Loucy (cell line): ENCODE measurements at regions not wholly inside any gene's neighbourhood (a gene's known extent, or its start where the extent isn't known, plus 50 kb on each side); places are given as distances from the start of the nearest gene placed in this dataset.

ENCODE experiments used
- H2AFZ ChIP-seq: fragments of 200-600 bp; sonication (generic); 2 replicates; pipeline ENCODE4 v1.6.0; 2016; ENCODE audit warnings: antibody characterized with exemption, mild to moderate bottlenecking, low read length, moderate library complexity
- H3F3A ChIP-seq: fragments of 200-600 bp; 2 replicates; pipeline ENCODE4 v1.6.0; 2016; ENCODE audit warnings: antibody characterized with exemption, low read depth, mild to moderate bottlenecking
- H3K27me3 ChIP-seq: fragments of 200-600 bp; sonication (generic); 2 replicates; pipeline ENCODE4 v1.6.1; 2014; ENCODE audit warnings: low read length, mild to moderate bottlenecking; ENCODE audit not compliant: insufficient read depth, poor library complexity, severe bottlenecking
- H3K36me3 ChIP-seq: fragments of 200-600 bp; sonication (generic); 2 replicates; pipeline ENCODE4 v1.6.1; 2016; ENCODE audit warnings: low read length; ENCODE audit not compliant: insufficient read depth
- H3K4me1 ChIP-seq: fragments of 200-600 bp; sonication (generic); 2 replicates; pipeline ENCODE4 v1.5.1; 2014; ENCODE audit warnings: low read length, mild to moderate bottlenecking; ENCODE audit not compliant: insufficient read depth, poor library complexity, severe bottlenecking
- H3K4me2 ChIP-seq: fragments of 200-600 bp; sonication (generic); 2 replicates; pipeline ENCODE4 v1.6.0; 2014; ENCODE audit warnings: antibody characterized with exemption, low read length, low read depth, mild to moderate bottlenecking; ENCODE audit not compliant: poor library complexity, severe bottlenecking
- H3K4me3 ChIP-seq: fragments of 200-600 bp; sonication (generic); 2 replicates; pipeline ENCODE4 v1.5.1; 2014; ENCODE audit warnings: low read length, mild to moderate bottlenecking, mixed read lengths; ENCODE audit not compliant: poor library complexity, severe bottlenecking
- H3K79me2 ChIP-seq: fragments of 200-600 bp; sonication (generic); 2 replicates; pipeline ENCODE4 v1.6.1; 2014; ENCODE audit warnings: low read length; ENCODE audit not compliant: insufficient read depth
- H3K9ac ChIP-seq: fragments of 200-600 bp; sonication (generic); 2 replicates; pipeline ENCODE4 v1.6.0; 2014; ENCODE audit warnings: mild to moderate bottlenecking, low read depth, low read length, moderate library complexity; ENCODE audit not compliant: poor library complexity, severe bottlenecking
- H3K9me2 ChIP-seq: fragments of 200-600 bp; sonication (generic); replicated peaks from 2 replicates; pipeline ENCODE4 v1.6.1; 2016; ENCODE audit warnings: low read depth, low read length, mixed read lengths
- H3K9me3 ChIP-seq: fragments of 200-600 bp; sonication (generic); 2 replicates; pipeline ENCODE4 v1.6.1; 2014; ENCODE audit warnings: mild to moderate bottlenecking, antibody characterized with exemption, low read length, low read depth; ENCODE audit not compliant: insufficient read depth
- H4K20me1 ChIP-seq: fragments of 200-600 bp; sonication (generic); 2 replicates; pipeline ENCODE4 v1.6.0; 2014; ENCODE audit warnings: antibody characterized with exemption, low read length, mild to moderate bottlenecking; ENCODE audit not compliant: insufficient read depth, poor library complexity, severe bottlenecking
- EZH2phosphoT487 ChIP-seq: fragments of 200-600 bp; IDR thresholded peaks from 2 replicates; pipeline ENCODE4 v1.6.1; 2018; ENCODE audit warnings: antibody characterized with exemption, mild to moderate bottlenecking, moderate library complexity, borderline replicate concordance
- TF ChIP-seq, protein P1 (sequence below): fragments of 200-600 bp; sonication (generic); conservative IDR thresholded peaks from 2 replicates; pipeline ENCODE4 v1.5.1; 2014; ENCODE audit warnings: mild to moderate bottlenecking, antibody characterized with exemption, low read length

DNA sequence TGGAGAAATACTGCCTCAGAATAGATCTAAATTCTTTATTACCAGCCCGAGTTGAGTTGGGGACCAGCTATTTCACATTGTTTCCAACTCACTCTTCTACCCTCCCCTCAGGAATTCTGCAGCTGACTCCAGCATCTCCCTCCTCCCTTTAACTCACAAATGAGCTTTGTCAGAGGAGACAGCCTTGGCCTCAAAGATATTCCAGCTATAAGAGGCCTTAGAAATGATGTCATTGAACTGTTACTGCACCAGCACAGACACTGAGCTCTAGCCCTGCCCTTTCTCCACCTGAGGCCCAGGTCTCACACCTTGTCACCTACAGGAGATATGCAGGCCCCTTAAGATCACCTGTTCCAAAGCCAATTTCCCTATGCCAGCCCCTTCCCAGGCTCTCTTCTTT lies 78.4 kb upstream of the ATP10B start:
- no peaks in the 10 kb centered on the region for H3K27me3 ChIP-seq
- no peak overlapping the region for H3K4me3 ChIP-seq
- H3K4me1 ChIP-seq, result no peaks in the 10 kb centered on the region
- H3K9ac ChIP-seq, result no peak overlapping the region
- H2AFZ ChIP-seq, result no peak overlapping the region
- no peaks in the 10 kb centered on the region for H3K36me3 ChIP-seq
- no peaks in the 10 kb centered on the region for H3K9me3 ChIP-seq
- no peaks in the 10 kb centered on the region for H3F3A ChIP-seq
- TF ChIP-seq EZH2phosphoT487, result no peak
- TF ChIP-seq, protein P1, sequence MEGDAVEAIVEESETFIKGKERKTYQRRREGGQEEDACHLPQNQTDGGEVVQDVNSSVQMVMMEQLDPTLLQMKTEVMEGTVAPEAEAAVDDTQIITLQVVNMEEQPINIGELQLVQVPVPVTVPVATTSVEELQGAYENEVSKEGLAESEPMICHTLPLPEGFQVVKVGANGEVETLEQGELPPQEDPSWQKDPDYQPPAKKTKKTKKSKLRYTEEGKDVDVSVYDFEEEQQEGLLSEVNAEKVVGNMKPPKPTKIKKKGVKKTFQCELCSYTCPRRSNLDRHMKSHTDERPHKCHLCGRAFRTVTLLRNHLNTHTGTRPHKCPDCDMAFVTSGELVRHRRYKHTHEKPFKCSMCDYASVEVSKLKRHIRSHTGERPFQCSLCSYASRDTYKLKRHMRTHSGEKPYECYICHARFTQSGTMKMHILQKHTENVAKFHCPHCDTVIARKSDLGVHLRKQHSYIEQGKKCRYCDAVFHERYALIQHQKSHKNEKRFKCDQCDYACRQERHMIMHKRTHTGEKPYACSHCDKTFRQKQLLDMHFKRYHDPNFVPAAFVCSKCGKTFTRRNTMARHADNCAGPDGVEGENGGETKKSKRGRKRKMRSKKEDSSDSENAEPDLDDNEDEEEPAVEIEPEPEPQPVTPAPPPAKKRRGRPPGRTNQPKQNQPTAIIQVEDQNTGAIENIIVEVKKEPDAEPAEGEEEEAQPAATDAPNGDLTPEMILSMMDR, result no peak
- no peaks in the 10 kb centered on the region for H3K9me2 ChIP-seq
- no peaks in the 10 kb centered on the region for H3K79me2 ChIP-seq
- H3K4me2 ChIP-seq, result no peak overlapping the region
- no peaks in the 10 kb centered on the region for H4K20me1 ChIP-seq

DNA sequence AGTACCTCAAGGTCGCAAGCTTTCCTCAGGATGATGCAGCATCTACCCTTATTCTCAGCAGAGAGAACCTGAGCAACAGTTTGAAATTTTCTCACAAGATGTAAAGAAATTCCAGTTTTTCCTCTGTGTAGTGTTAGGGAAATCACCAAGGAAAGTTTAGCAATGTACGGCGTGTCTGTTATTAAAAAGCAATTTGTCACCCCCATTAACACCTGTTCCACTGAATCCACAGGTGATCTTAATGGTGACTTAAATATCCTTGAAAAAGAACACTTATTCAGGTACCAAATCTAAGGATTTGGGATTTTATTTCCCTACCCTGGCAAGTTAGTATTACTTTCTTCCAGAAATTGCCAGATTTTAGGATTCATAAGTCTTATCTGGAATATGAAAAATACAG lies 77.9 kb upstream of the ATP10B start:
- H4K20me1 ChIP-seq, result no peaks in the 10 kb centered on the region
- TF ChIP-seq, protein P1, result no peak
- TF ChIP-seq EZH2phosphoT487, result no peak

DNA sequence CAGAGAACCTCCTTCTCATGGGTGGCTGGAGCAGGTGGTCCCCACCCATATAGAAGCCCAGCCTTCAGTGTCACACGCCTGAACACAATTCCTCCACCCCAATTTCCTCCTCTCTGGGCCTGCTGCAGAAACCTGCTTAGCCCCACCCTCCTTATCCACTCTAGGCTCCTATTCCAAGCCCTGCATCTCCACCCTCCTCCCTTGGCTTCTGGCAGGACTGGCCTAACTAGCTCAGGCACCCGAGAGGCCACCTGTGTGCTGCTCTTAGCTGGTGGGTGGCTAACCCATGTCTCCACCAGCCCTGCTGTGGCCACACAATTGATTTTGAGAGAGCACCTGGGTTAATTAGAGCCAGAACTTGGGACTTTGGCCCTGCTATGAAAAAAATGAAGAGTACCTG lies 77.3 kb upstream of the ATP10B start:
- no peaks in the 10 kb centered on the region for H3K9me3 ChIP-seq
- no peak overlapping the region for H3K9ac ChIP-seq
- H4K20me1 ChIP-seq, result no peaks in the 10 kb centered on the region
- no peak overlapping the region for H3K4me2 ChIP-seq
- no peaks in the 10 kb centered on the region for H3K4me1 ChIP-seq
- no peak overlapping the region for H2AFZ ChIP-seq
- H3K27me3 ChIP-seq, result no peaks in the 10 kb centered on the region
- TF ChIP-seq, protein P1, result no peak
- TF ChIP-seq EZH2phosphoT487, result no peak
- H3K9me2 ChIP-seq, result no peaks in the 10 kb centered on the region
- no peaks in the 10 kb centered on the region for H3K36me3 ChIP-seq
- H3F3A ChIP-seq, result no peaks in the 10 kb centered on the region
- no peak overlapping the region for H3K4me3 ChIP-seq
- no peaks in the 10 kb centered on the region for H3K79me2 ChIP-seq

More for the DNA sequence above, 77.9 kb upstream of the ATP10B start:
- Histone ChIP-seq H3K4me3 (no peak overlapping the region), H3K9ac (no peak overlapping the region), H3K27me3 (no peaks in the 10 kb centered on the region), H2AFZ (no peak overlapping the region), H3K4me1 (no peaks in the 10 kb centered on the region), H3F3A (no peaks in the 10 kb centered on the region), H3K4me2 (no peak overlapping the region), H3K9me2 (no peaks in the 10 kb centered on the region), H3K9me3 (no peaks in the 10 kb centered on the region), H3K36me3 (no peaks in the 10 kb centered on the region), H3K79me2 (no peaks in the 10 kb centered on the region)
